Bronchial epithelial cell (primary cell): ENCODE measurements at regions not wholly inside any gene's neighbourhood (a gene's known extent, or its start where the extent isn't known, plus 50 kb on each side); places are given as distances from the start of the nearest gene placed in this dataset.

Source experiments
- DNase-seq: peaks from one replicate; pipeline ENCODE4 v3.0.0-alpha.2; 2010; ENCODE audit warnings: low read depth
- FAIRE-seq: peaks from 2 replicates; lab custom pipeline; 2011; peaks lifted over from hg19 to GRCh38; lab: Jason Lieb, UNC
- H3K27me3 ChIP-seq: 2 replicates; pipeline ENCODE4 v1.5.1; 2011; ENCODE audit warnings: low read length; ENCODE audit not compliant: control insufficient read depth, insufficient read depth
- H3K36me3 ChIP-seq: 2 replicates; pipeline ENCODE4 v1.5.1; 2011; ENCODE audit warnings: low read length; ENCODE audit not compliant: control insufficient read depth, insufficient read depth
- H3K4me3 ChIP-seq: 2 replicates; pipeline ENCODE4 v1.5.1; 2011; ENCODE audit warnings: mild to moderate bottlenecking, low read depth, low read length, control low read depth
- CTCF ChIP-seq: IDR thresholded peaks from 2 replicates; pipeline ENCODE4 v1.5.1; 2011; ENCODE audit warnings: mild to moderate bottlenecking, moderate library complexity, low read length, control low read depth, inconsistent platforms; ENCODE audit not compliant: insufficient read depth, severe bottlenecking

GRCh38 chr12:18971932-18972331 lies 157.6 kb upstream of the PLEKHA5 start:
- no peaks in the 10 kb centered on the region for H3K36me3 ChIP-seq
- no peaks in the 10 kb centered on the region for H3K27me3 ChIP-seq
- TF ChIP-seq CTCF: no peak
- DNase-seq: no peak
- H3K4me3 ChIP-seq: no peak overlapping the region
- FAIRE-seq: no peak

- TF ChIP-seq CTCF: no peak
- Histone ChIP-seq H3K27me3 (no peaks in the 10 kb centered on the region), H3K4me3 (no peak overlapping the region), H3K36me3 (no peaks in the 10 kb centered on the region)
- FAIRE-seq: no peak
- DNase-seq: no peak
Observed at GRCh38 chr12:18975933-18976332, 153.6 kb upstream of the PLEKHA5 start.

GRCh38 chr12:18979401-18980126 lies 150.0 kb upstream of the PLEKHA5 start:
- TF ChIP-seq CTCF: no peak
- no peak for DNase-seq
- H3K27me3 ChIP-seq: no peaks in the 10 kb centered on the region
- no peak overlapping the region for H3K4me3 ChIP-seq
- FAIRE-seq: no peak
- H3K36me3 ChIP-seq: no peaks in the 10 kb centered on the region

- no peaks in the 10 kb centered on the region for H3K36me3 ChIP-seq
- no peak for FAIRE-seq
- no peaks in the 10 kb centered on the region for H3K27me3 ChIP-seq
- DNase-seq: no peak
- TF ChIP-seq CTCF: no peak
- no peak overlapping the region for H3K4me3 ChIP-seq
Observed at GRCh38 chr12:18981732-18982131, 147.8 kb upstream of the PLEKHA5 start.

- FAIRE-seq (no peak), DNase-seq (no peak)
- H3K27me3 ChIP-seq: no peaks in the 10 kb centered on the region
- H3K4me3 ChIP-seq: no peak overlapping the region
- no peaks in the 10 kb centered on the region for H3K36me3 ChIP-seq
- no peak for TF ChIP-seq CTCF
Observed at GRCh38 chr12:18982226-18982949, 147.1 kb upstream of the PLEKHA5 start.
